ENCODE measurements at regions not wholly inside any gene's neighbourhood (a gene's known extent, or its start where the extent isn't known, plus 50 kb on each side); places are given as distances from the start of the nearest gene placed in this dataset.

- no peak for TF ChIP-seq CTCF (IDR thresholded peaks at IDR 0.05)
- TF ChIP-seq RNF2 (IDR thresholded peaks at IDR 0.05; ENCODE audit: borderline replicate concordance, low read depth), result no peak
- no peak for TF ChIP-seq POLR2A (IDR thresholded peaks at IDR 0.05; ENCODE audit: low read length)
- no peak for TF ChIP-seq BHLHE40 (IDR thresholded peaks at IDR 0.05; ENCODE audit: low read depth, low read length)
Measured at GRCh38 chr2:3927031-3927430, 223.7 kb downstream of the DCDC2C start.
